ENCODE measurements at regions not wholly inside any gene's neighbourhood (a gene's known extent, or its start where the extent isn't known, plus 50 kb on each side); places are given as distances from the start of the nearest gene placed in this dataset.

- TF ChIP-seq EZH2phosphoT487 (conservative IDR thresholded peaks at IDR 0.05; ENCODE audit: low read length) (no peak), CTCF (IDR thresholded peaks at IDR 0.05; ENCODE audit: insufficient read depth, low read length, poor library complexity, severe bottlenecking) (no peak)
Measured at GRCh38 chr5:121199216-121199999, 652.3 kb upstream of the FTMT start.

Measured in SU-DHL-6 (cell line).